ENCODE measurements at regions not wholly inside any gene's neighbourhood (a gene's known extent, or its start where the extent isn't known, plus 50 kb on each side); places are given as distances from the start of the nearest gene placed in this dataset.

DNA sequence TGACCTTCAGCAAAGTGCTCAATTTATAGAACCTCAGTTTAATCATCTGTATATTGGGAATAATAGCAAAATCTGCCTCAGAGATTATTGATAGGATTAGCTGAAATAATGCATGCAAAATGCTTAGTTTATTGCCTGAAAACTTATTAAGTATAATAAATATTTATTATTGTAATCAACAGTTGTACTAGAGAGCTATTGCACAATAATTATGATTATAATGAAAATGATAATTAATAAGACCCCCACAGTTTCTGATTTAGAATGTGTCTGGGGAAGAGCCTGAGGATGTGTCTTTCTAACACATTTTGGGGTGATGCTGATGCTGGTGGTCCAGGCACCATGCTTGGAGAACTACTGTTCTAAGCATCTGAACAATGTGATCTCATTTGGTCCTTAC lies 419.6 kb downstream of the NPIPA7 start:
- Mint-ChIP-seq H3K9me3 (peaks cover 9% of the 10 kb centered on the region), H3K4me3 (no peak overlapping the region), H3K27me3 (ENCODE audit: low read depth) (peaks cover 2% of the 10 kb centered on the region), H3K27ac (no peak overlapping the region), H3K36me3 (no peaks in the 10 kb centered on the region), H3K4me1 (no peaks in the 10 kb centered on the region)
- TF ChIP-seq, protein P1, sequence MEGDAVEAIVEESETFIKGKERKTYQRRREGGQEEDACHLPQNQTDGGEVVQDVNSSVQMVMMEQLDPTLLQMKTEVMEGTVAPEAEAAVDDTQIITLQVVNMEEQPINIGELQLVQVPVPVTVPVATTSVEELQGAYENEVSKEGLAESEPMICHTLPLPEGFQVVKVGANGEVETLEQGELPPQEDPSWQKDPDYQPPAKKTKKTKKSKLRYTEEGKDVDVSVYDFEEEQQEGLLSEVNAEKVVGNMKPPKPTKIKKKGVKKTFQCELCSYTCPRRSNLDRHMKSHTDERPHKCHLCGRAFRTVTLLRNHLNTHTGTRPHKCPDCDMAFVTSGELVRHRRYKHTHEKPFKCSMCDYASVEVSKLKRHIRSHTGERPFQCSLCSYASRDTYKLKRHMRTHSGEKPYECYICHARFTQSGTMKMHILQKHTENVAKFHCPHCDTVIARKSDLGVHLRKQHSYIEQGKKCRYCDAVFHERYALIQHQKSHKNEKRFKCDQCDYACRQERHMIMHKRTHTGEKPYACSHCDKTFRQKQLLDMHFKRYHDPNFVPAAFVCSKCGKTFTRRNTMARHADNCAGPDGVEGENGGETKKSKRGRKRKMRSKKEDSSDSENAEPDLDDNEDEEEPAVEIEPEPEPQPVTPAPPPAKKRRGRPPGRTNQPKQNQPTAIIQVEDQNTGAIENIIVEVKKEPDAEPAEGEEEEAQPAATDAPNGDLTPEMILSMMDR (IDR thresholded peaks at IDR 0.05; ENCODE audit: unreplicated experiment): no peak
- no peak for DNase-seq (ENCODE audit: low spot score in 2 of 2, unreplicated experiment in 2 of 2)

DNA sequence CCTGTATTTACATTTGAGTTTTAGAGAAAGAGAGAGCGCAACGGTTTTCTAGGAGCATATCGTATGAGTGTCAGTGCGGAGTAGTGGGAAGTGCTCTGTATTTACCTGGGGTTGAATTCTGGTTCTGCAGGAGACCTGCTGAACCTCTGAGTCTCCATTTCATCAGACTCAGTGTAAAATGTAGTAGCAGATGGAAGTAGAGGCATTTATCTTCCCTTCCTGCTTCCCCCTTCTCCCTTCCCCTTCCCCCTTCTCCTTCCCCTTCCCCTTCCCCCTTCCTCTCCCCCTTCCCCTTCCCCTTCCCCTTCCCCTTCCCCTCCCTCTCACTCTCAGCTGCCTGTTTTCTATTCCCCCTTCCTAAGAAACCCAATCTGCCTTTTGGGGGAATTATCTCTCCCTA lies 426.9 kb downstream of the NPIPA7 start:
- Mint-ChIP-seq H3K36me3 (no peaks in the 10 kb centered on the region), H3K9me3 (peaks cover 12% of the 10 kb centered on the region), H3K27me3 (ENCODE audit: low read depth) (peaks cover 2% of the 10 kb centered on the region), H3K27ac (no peak overlapping the region), H3K4me3 (no peak overlapping the region), H3K4me1 (no peaks in the 10 kb centered on the region)
- TF ChIP-seq, protein P1 (IDR thresholded peaks at IDR 0.05; ENCODE audit: unreplicated experiment): no peak
- DNase-seq (ENCODE audit: low spot score in 2 of 2, unreplicated experiment in 2 of 2): no peak

DNA sequence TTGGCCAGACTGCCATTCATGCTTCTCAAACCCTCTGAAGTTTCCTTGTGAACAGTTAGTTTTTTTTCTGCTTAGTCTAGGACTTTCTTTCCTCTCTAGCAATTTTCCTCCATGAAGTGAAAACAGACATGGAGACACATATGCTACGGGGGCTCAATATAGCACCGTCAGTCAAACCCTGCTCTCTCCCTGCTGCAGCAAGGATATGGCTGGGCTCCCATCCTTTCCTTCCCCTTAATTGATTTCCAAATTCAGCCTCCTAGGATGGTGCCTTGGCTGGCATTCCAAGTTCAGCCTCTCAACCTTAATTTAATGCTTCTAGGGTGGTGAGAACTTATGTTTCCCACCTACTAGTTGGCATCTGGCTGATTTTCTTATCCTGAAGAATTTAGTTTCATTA lies 436.7 kb downstream of the NPIPA7 start:
- Mint-ChIP-seq H3K4me1 (no peaks in the 10 kb centered on the region), H3K4me3 (no peak overlapping the region), H3K27ac (no peak overlapping the region), H3K9me3 (peaks cover 19% of the 10 kb centered on the region), H3K36me3 (no peaks in the 10 kb centered on the region), H3K27me3 (ENCODE audit: low read depth) (peaks cover 16% of the 10 kb centered on the region)
- no peak for DNase-seq (ENCODE audit: low spot score in 2 of 2, unreplicated experiment in 2 of 2)
- TF ChIP-seq, protein P1 (IDR thresholded peaks at IDR 0.05; ENCODE audit: unreplicated experiment): no peak

GRCh38 chr16:16817196-16817595 lies 438.3 kb downstream of the NPIPA7 start:
- Mint-ChIP-seq H3K27ac (no peak overlapping the region), H3K27me3 (ENCODE audit: low read depth) (peaks cover 10% of the 10 kb centered on the region), H3K9me3 (peaks cover 31% of the 10 kb centered on the region), H3K36me3 (no peaks in the 10 kb centered on the region), H3K4me1 (no peaks in the 10 kb centered on the region), H3K4me3 (no peak overlapping the region)
- no peak for DNase-seq (ENCODE audit: low spot score in 2 of 2, unreplicated experiment in 2 of 2)
- TF ChIP-seq, protein P1 (IDR thresholded peaks at IDR 0.05; ENCODE audit: unreplicated experiment): no peak

DNA sequence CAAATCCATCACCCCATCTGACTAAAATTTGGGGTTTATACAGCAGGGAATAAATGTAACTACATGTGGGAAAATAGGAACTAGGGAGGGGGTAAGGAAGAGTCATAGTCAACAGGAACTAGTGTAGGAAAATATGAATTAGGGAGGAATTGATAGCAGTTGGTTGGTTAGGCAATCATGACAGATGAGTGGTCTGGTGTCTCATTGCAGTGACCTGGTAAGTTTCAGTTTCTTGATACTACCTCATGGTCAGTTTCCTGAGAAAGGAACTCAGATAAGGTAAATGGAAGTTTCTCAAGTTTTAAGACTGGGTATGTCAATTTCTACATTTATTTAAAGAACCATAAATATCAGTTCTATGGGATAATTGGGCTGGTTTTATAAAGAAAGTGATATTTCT lies 442.3 kb downstream of the NPIPA7 start:
- TF ChIP-seq, protein P1 (IDR thresholded peaks at IDR 0.05; ENCODE audit: unreplicated experiment): no peak
- H3K27me3 Mint-ChIP-seq (ENCODE audit: low read depth): peaks cover 10% of the 10 kb centered on the region
- H3K4me3 Mint-ChIP-seq: no peak overlapping the region
- H3K27ac Mint-ChIP-seq: no peak overlapping the region
- no peaks in the 10 kb centered on the region for H3K4me1 Mint-ChIP-seq
- no peaks in the 10 kb centered on the region for H3K36me3 Mint-ChIP-seq
- peaks cover 36% of the 10 kb centered on the region for H3K9me3 Mint-ChIP-seq
- no peak for DNase-seq (ENCODE audit: low spot score in 2 of 2, unreplicated experiment in 2 of 2)

GRCh38 chr16:16828913-16829398 lies 450.0 kb downstream of the NPIPA7 start:
- Mint-ChIP-seq H3K27me3 (ENCODE audit: low read depth) (peaks cover 13% of the 10 kb centered on the region), H3K4me3 (no peak overlapping the region), H3K9me3 (peaks cover 6% of the 10 kb centered on the region), H3K36me3 (no peaks in the 10 kb centered on the region), H3K27ac (no peak overlapping the region), H3K4me1 (peaks cover 2% of the 10 kb centered on the region)
- TF ChIP-seq, protein P1 (IDR thresholded peaks at IDR 0.05; ENCODE audit: unreplicated experiment): no peak
- DNase-seq (ENCODE audit: low spot score in 2 of 2, unreplicated experiment in 2 of 2): no peak
